H9 (cell line): ENCODE measurements at regions not wholly inside any gene's neighbourhood (a gene's known extent, or its start where the extent isn't known, plus 50 kb on each side); places are given as distances from the start of the nearest gene placed in this dataset.

ENCODE experiments used
- DNase-seq: peaks from one replicate; pipeline ENCODE4 v3.0.0-alpha.2; 2017
- H2AFZ ChIP-seq: one replicate; pipeline ENCODE4 v1.6.1; 2013; ENCODE audit warnings: mild to moderate bottlenecking, low read length, control low read depth, moderate library complexity
- H2AK5ac ChIP-seq: 2 replicates; pipeline ENCODE4 v1.6.1; 2013; ENCODE audit warnings: low read length, control low read depth, mixed read lengths; ENCODE audit not compliant: insufficient read length
- H2BK120ac ChIP-seq: one replicate; pipeline ENCODE4 v1.6.1; 2013; ENCODE audit warnings: low read depth, mild to moderate bottlenecking, low read length, control low read depth, inconsistent platforms; ENCODE audit not compliant: poor library complexity, severe bottlenecking
- H2BK12ac ChIP-seq: 2 replicates; pipeline ENCODE4 v1.6.1; 2013; ENCODE audit warnings: low read length, control low read depth, mixed read lengths, low read depth; ENCODE audit not compliant: insufficient read length
- H2BK15ac ChIP-seq: 2 replicates; pipeline ENCODE4 v1.6.1; 2013; ENCODE audit warnings: low read depth, low read length, control low read depth
- H2BK20ac ChIP-seq: one replicate; pipeline ENCODE4 v1.6.1; 2013; ENCODE audit warnings: low read depth, mild to moderate bottlenecking, low read length, control low read depth, inconsistent platforms; ENCODE audit not compliant: poor library complexity, severe bottlenecking
- H2BK5ac ChIP-seq: 2 replicates; pipeline ENCODE4 v1.6.1; 2013; ENCODE audit warnings: low read length, control low read depth, mixed read lengths; ENCODE audit not compliant: insufficient read length
- H3K14ac ChIP-seq: 2 replicates; pipeline ENCODE4 v1.6.1; 2013; ENCODE audit warnings: low read length, control low read depth; ENCODE audit not compliant: insufficient read depth
- H3K18ac ChIP-seq: 2 replicates; pipeline ENCODE4 v1.6.1; 2013; ENCODE audit warnings: low read depth, mild to moderate bottlenecking, mixed read lengths, low read length, control low read depth; ENCODE audit not compliant: insufficient read length
- H3K23ac ChIP-seq: 2 replicates; pipeline ENCODE4 v1.6.1; 2013; ENCODE audit warnings: low read length, control low read depth, mixed read lengths, low read depth; ENCODE audit not compliant: insufficient read length
- H3K23me2 ChIP-seq: 2 replicates; pipeline ENCODE4 v1.6.1; 2013; ENCODE audit warnings: low read depth, mild to moderate bottlenecking, mixed read lengths, low read length, control low read depth; ENCODE audit not compliant: insufficient read length, poor library complexity, severe bottlenecking
- H3K27ac ChIP-seq: 2 replicates; pipeline ENCODE4 v1.5.1; 2013; ENCODE audit warnings: low read length, control low read depth, mixed read lengths, low read depth; ENCODE audit not compliant: insufficient read length
- H3K27me3 ChIP-seq: 2 replicates; pipeline ENCODE4 v1.6.1; 2013; ENCODE audit warnings: low read length, control low read depth, inconsistent platforms; ENCODE audit not compliant: insufficient read depth
- H3K4ac ChIP-seq: 2 replicates; pipeline ENCODE4 v1.6.1; 2013; ENCODE audit warnings: low read depth, mild to moderate bottlenecking, control low read depth, inconsistent platforms, low read length, moderate library complexity
- H3K4me1 ChIP-seq: 2 replicates; pipeline ENCODE4 v1.6.1; 2013; ENCODE audit warnings: low read length, control low read depth, inconsistent platforms; ENCODE audit not compliant: insufficient read depth
- H3K4me2 ChIP-seq: 2 replicates; pipeline ENCODE4 v1.6.1; 2013; ENCODE audit warnings: low read length, control low read depth, mixed read lengths; ENCODE audit not compliant: insufficient read length, insufficient read depth
- H3K56ac ChIP-seq: 2 replicates; pipeline ENCODE4 v1.6.1; 2013; ENCODE audit warnings: low read depth, mild to moderate bottlenecking, mixed read lengths, low read length, control low read depth; ENCODE audit not compliant: insufficient read length
- H3K79me1 ChIP-seq: 2 replicates; pipeline ENCODE4 v1.6.1; 2013; ENCODE audit warnings: low read depth, mild to moderate bottlenecking, moderate library complexity, low read length, control low read depth, inconsistent platforms; ENCODE audit not compliant: insufficient read depth, poor library complexity, severe bottlenecking
- H3K79me2 ChIP-seq: 2 replicates; pipeline ENCODE4 v1.6.1; 2013; ENCODE audit warnings: low read length, control low read depth, inconsistent platforms; ENCODE audit not compliant: insufficient read depth
- H3K9ac ChIP-seq: 2 replicates; pipeline ENCODE4 v1.6.1; 2013; ENCODE audit warnings: low read length, control low read depth, mixed read lengths; ENCODE audit not compliant: insufficient read length; ENCODE audit errors: extremely low read depth
- H3K9me3 ChIP-seq: one replicate; pipeline ENCODE4 v1.6.1; 2013; ENCODE audit warnings: low read depth, low read length, inconsistent platforms; ENCODE audit not compliant: control insufficient read depth
- H3T11ph ChIP-seq: one replicate; pipeline ENCODE4 v1.6.1; 2013; ENCODE audit warnings: mild to moderate bottlenecking, low read length, control low read depth, inconsistent platforms
- H4K20me1 ChIP-seq: one replicate; pipeline ENCODE4 v1.6.1; 2013; ENCODE audit not compliant: control insufficient read depth, insufficient read length, insufficient read depth
- H4K5ac ChIP-seq: 2 replicates; pipeline ENCODE4 v1.6.1; 2013; ENCODE audit warnings: low read depth, mild to moderate bottlenecking, mixed read lengths, low read length, control low read depth; ENCODE audit not compliant: insufficient read length
- H4K8ac ChIP-seq: replicated peaks from 2 replicates; pipeline ENCODE4 v1.6.1; 2013; ENCODE audit warnings: low read length, control low read depth, mixed read lengths, low read depth; ENCODE audit not compliant: insufficient read length
- H4K91ac ChIP-seq: 2 replicates; pipeline ENCODE4 v1.6.1; 2013; ENCODE audit warnings: low read depth, mild to moderate bottlenecking, moderate library complexity, mixed read lengths, low read length, control low read depth; ENCODE audit not compliant: insufficient read length
- H3K27ac Mint-ChIP-seq, 3 experiments: 2 replicates in 2 of 3; 3 replicates in 1 of 3; pipeline ENCODE4 v1.8.0; 2020 to 2021; ENCODE audit warnings: mixed read lengths in 3 of 3, mild to moderate bottlenecking in 1 of 3, moderate library complexity in 1 of 3
- H3K27me3 Mint-ChIP-seq: 2 replicates; pipeline ENCODE4 v1.8.0; 2021; ENCODE audit warnings: low read depth, mild to moderate bottlenecking, moderate library complexity, mixed read lengths
- H3K36me3 Mint-ChIP-seq, 3 experiments: 2 replicates in 2 of 3; 3 replicates in 1 of 3; pipeline ENCODE4 v1.8.0; 2020 to 2021; ENCODE audit warnings: low read depth in 3 of 3, mixed read lengths in 3 of 3; ENCODE audit not compliant: insufficient read depth in 1 of 3
- H3K4me1 Mint-ChIP-seq, 2 experiments: 2 replicates each; pipeline ENCODE4 v1.8.0; 2020; ENCODE audit warnings: mixed read lengths in 2 of 2
- H3K4me3 Mint-ChIP-seq, 2 experiments: 2 replicates in 1 of 2; 3 replicates in 1 of 2; pipeline ENCODE4 v1.8.0; 2020 to 2021; ENCODE audit warnings: mild to moderate bottlenecking in 2 of 2, mixed read lengths in 2 of 2, moderate library complexity in 1 of 2
- H3K9me3 Mint-ChIP-seq, 2 experiments: 2 replicates in 1 of 2; 3 replicates in 1 of 2; pipeline ENCODE4 v1.8.0; 2020; ENCODE audit warnings: mild to moderate bottlenecking in 2 of 2, mixed read lengths in 2 of 2, moderate library complexity in 1 of 2
- WGBS: extraction: QIAGEN DNeasy Blood & Tissue Kit; methylation state at CpG from one replicate; pipeline ENCODE4 v1.1.7; 2013; ENCODE audit warnings: missing lambda C conversion rate, low lambda C conversion rate, mixed read lengths; ENCODE audit not compliant: insufficient read length; ENCODE audit errors: extremely low coverage; 5-methylcytosine and 5-hydroxymethylcytosine counted together
- TF ChIP-seq, protein P1 (sequence below): fragments of 200-600 bp; sonication (generic); conservative IDR thresholded peaks from 3 replicates; pipeline ENCODE4 v1.8.0; 2021; ENCODE audit warnings: antibody characterized with exemption, mild to moderate bottlenecking

DNA sequence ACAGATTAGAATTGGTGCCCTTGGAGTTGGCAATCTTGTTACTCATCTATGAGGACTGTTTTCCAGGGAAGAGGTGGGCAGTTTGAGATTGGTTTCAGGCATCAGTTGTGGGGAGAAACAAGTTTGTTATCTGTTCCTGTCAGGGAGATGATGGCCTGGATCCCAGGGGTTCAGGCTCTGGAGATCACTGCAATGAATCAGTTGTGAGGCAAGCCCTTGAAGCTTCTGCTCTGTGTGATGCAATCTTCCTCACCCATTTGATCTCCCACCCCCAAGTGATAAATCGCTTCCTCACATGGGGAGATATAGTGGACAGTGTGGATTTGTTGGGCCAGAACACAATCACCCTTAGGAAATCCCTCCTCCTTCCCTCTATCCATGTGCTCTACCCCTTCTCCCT lies 276.6 kb upstream of the LRTM1 start:
- no peak for DNase-seq
- H2AK5ac ChIP-seq = no peak overlapping the region
- H4K91ac ChIP-seq = no peak overlapping the region
- H2BK5ac ChIP-seq = no peak overlapping the region
- H3K23ac ChIP-seq = no peak overlapping the region
- no peak overlapping the region for H4K8ac ChIP-seq
- H3K4me3 Mint-ChIP-seq = no peak overlapping the region
- H3K23me2 ChIP-seq = no peaks in the 10 kb centered on the region
- no peak overlapping the region for H2BK120ac ChIP-seq
- 0 out of 2 replicates have a peak, but pooled peaks cover 2% of the 10 kb centered on the region for H3K27me3 Mint-ChIP-seq
- peaks cover 9% of the 10 kb centered on the region in 2 experiments for H3K9me3 Mint-ChIP-seq
- H3K4ac ChIP-seq = no peak overlapping the region
- H3K27ac Mint-ChIP-seq = no peak overlapping the region
- H3K9ac ChIP-seq = no peak overlapping the region
- H3K4me1 ChIP-seq = no peaks in the 10 kb centered on the region
- no peak overlapping the region for H3K27ac ChIP-seq
- no peak overlapping the region for H2BK15ac ChIP-seq
- no peak overlapping the region for H3T11ph ChIP-seq
- H2AFZ ChIP-seq = no peak overlapping the region
- TF ChIP-seq, protein P1, sequence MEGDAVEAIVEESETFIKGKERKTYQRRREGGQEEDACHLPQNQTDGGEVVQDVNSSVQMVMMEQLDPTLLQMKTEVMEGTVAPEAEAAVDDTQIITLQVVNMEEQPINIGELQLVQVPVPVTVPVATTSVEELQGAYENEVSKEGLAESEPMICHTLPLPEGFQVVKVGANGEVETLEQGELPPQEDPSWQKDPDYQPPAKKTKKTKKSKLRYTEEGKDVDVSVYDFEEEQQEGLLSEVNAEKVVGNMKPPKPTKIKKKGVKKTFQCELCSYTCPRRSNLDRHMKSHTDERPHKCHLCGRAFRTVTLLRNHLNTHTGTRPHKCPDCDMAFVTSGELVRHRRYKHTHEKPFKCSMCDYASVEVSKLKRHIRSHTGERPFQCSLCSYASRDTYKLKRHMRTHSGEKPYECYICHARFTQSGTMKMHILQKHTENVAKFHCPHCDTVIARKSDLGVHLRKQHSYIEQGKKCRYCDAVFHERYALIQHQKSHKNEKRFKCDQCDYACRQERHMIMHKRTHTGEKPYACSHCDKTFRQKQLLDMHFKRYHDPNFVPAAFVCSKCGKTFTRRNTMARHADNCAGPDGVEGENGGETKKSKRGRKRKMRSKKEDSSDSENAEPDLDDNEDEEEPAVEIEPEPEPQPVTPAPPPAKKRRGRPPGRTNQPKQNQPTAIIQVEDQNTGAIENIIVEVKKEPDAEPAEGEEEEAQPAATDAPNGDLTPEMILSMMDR = no peak
- no peaks in the 10 kb centered on the region for H3K79me2 ChIP-seq
- no peaks in the 10 kb centered on the region for H3K79me1 ChIP-seq
- H4K20me1 ChIP-seq = no peaks in the 10 kb centered on the region
- H4K5ac ChIP-seq = no peak overlapping the region
- H3K36me3 Mint-ChIP-seq = peaks cover 0 to 6% (median 5%) of the 10 kb centered on the region in 3 experiments; a peak in 4 of 7 replicates
- H3K9me3 ChIP-seq = no peaks in the 10 kb centered on the region
- no peak overlapping the region for H3K4me2 ChIP-seq
- peaks cover 8 to 18% of the 10 kb centered on the region in 2 experiments for H3K4me1 Mint-ChIP-seq
- WGBS = no CpG with 5 or more reads among the region's 1 CpG
- no peak overlapping the region for H2BK20ac ChIP-seq
- H2BK12ac ChIP-seq = no peak overlapping the region
- no peak overlapping the region for H3K56ac ChIP-seq
- H3K14ac ChIP-seq = no peak overlapping the region
- no peaks in the 10 kb centered on the region for H3K27me3 ChIP-seq
- no peak overlapping the region for H3K18ac ChIP-seq
